DND-41 (cell line): ENCODE measurements at regions not wholly inside any gene's neighbourhood (a gene's known extent, or its start where the extent isn't known, plus 50 kb on each side); places are given as distances from the start of the nearest gene placed in this dataset.

Experiments used
- CTCF ChIP-seq: IDR thresholded peaks from 2 replicates; pipeline ENCODE4 v1.5.1; 2012; ENCODE audit warnings: borderline replicate concordance, low read length, moderate library complexity, mild to moderate bottlenecking; ENCODE audit not compliant: poor library complexity, severe bottlenecking; ENCODE audit errors: extremely low read depth
- EZH2 ChIP-seq: IDR thresholded peaks from 3 replicates; pipeline ENCODE4 v1.6.1; 2012; ENCODE audit warnings: borderline replicate concordance, low read depth, mild to moderate bottlenecking, moderate library complexity, low read length, inconsistent platforms; ENCODE audit not compliant: severe bottlenecking

GRCh38 chr1:219083631-219084030 is 90.0 kb upstream of the LYPLAL1 start:
- TF ChIP-seq CTCF (no peak), EZH2 (no peak)
